ENCODE measurements at regions not wholly inside any gene's neighbourhood (a gene's known extent, or its start where the extent isn't known, plus 50 kb on each side); places are given as distances from the start of the nearest gene placed in this dataset.

GRCh38 chr4:140316799-140317198, 56.6 kb upstream of the SCOC start:
- DNase-seq: no peak

- DNase-seq: no peak
Measured at GRCh38 chr4:140315970-140316369, 57.5 kb upstream of the SCOC start.

GRCh38 chr4:140315438-140315837, 58.0 kb upstream of the SCOC start:
- DNase-seq: no peak

GRCh38 chr4:140315019-140315418, 58.4 kb upstream of the SCOC start:
- no peak for DNase-seq

GRCh38 chr4:140312100-140312499, 61.3 kb upstream of the SCOC start:
- no peak for DNase-seq

GRCh38 chr4:140311257-140311835, 62.1 kb upstream of the SCOC start:
- no peak for DNase-seq

- no peak for DNase-seq
Measured at GRCh38 chr4:140309124-140309870, 64.1 kb upstream of the SCOC start.

- no peak for DNase-seq
Measured at GRCh38 chr4:140308366-140309123, 64.9 kb upstream of the SCOC start.

- DNase-seq: no peak
Measured at GRCh38 chr4:140305053-140305452, 68.4 kb upstream of the SCOC start.

- DNase-seq: no peak
Measured at GRCh38 chr4:140304346-140304745, 69.1 kb upstream of the SCOC start.

GRCh38 chr4:140302151-140302859, 71.1 kb upstream of the SCOC start:
- no peak for DNase-seq

- no peak for DNase-seq
Measured at GRCh38 chr4:140300271-140300970, 73.0 kb upstream of the SCOC start.

- DNase-seq: no peak
Measured at GRCh38 chr4:140298001-140298400, 75.4 kb upstream of the SCOC start.

- DNase-seq: no peak
Measured at GRCh38 chr4:140297221-140297570, 76.2 kb upstream of the SCOC start.

GRCh38 chr4:140296335-140297220, 76.9 kb upstream of the SCOC start:
- DNase-seq: no peak

- no peak for DNase-seq
Measured at GRCh38 chr4:140293979-140294378, 79.5 kb upstream of the SCOC start.

- DNase-seq: no peak
Measured at GRCh38 chr4:140291259-140291658, 82.2 kb upstream of the SCOC start.

GRCh38 chr4:140289486-140289885, 84.0 kb upstream of the SCOC start:
- DNase-seq: no peak

- no peak for DNase-seq
Measured at GRCh38 chr4:140286456-140286855, 87.0 kb upstream of the SCOC start.

GRCh38 chr4:140284456-140284855, 89.0 kb upstream of the SCOC start:
- no peak for DNase-seq

GRCh38 chr4:140281828-140282552, 91.5 kb upstream of the SCOC start:
- no peak for DNase-seq

All from CD4-positive, alpha-beta T cell treated with Interleukin-4 for 4 hours (primary cell).